AG09319 (cell line): ENCODE measurements at regions not wholly inside any gene's neighbourhood (a gene's known extent, or its start where the extent isn't known, plus 50 kb on each side); places are given as distances from the start of the nearest gene placed in this dataset.

Source experiments
- DNase-seq: peaks from one replicate; pipeline ENCODE4 v3.0.0-alpha.2; 2010; ENCODE audit warnings: low read depth; ENCODE audit errors: extremely low read depth
- TF ChIP-seq, protein P1 (sequence below): IDR thresholded peaks from 2 replicates; pipeline ENCODE4 v1.5.1; 2011; ENCODE audit warnings: low read depth, mild to moderate bottlenecking, inconsistent platforms, low read length, moderate library complexity

DNA sequence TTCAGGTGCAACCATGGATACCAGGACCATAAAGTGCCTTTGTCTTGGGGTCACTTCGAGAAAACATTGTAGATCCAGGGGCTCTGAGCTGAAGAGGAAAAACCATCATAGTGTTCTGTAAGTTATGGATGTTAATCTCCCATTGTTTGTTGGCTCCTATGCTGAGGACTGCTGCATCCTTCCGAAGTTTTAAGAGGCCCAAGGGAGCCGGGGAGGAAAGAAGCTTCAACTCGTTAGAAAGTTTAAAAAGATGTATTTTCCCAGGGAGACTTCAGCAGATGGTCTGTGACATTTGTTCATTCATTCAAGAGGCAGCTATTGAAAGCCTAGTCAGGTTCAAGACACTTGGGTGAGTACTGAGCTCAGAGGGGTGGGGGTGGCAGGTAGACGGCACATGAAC, 378.8 kb upstream of the TBX3 start:
- TF ChIP-seq, protein P1, sequence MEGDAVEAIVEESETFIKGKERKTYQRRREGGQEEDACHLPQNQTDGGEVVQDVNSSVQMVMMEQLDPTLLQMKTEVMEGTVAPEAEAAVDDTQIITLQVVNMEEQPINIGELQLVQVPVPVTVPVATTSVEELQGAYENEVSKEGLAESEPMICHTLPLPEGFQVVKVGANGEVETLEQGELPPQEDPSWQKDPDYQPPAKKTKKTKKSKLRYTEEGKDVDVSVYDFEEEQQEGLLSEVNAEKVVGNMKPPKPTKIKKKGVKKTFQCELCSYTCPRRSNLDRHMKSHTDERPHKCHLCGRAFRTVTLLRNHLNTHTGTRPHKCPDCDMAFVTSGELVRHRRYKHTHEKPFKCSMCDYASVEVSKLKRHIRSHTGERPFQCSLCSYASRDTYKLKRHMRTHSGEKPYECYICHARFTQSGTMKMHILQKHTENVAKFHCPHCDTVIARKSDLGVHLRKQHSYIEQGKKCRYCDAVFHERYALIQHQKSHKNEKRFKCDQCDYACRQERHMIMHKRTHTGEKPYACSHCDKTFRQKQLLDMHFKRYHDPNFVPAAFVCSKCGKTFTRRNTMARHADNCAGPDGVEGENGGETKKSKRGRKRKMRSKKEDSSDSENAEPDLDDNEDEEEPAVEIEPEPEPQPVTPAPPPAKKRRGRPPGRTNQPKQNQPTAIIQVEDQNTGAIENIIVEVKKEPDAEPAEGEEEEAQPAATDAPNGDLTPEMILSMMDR = no peak
- DNase-seq = no peak

DNA sequence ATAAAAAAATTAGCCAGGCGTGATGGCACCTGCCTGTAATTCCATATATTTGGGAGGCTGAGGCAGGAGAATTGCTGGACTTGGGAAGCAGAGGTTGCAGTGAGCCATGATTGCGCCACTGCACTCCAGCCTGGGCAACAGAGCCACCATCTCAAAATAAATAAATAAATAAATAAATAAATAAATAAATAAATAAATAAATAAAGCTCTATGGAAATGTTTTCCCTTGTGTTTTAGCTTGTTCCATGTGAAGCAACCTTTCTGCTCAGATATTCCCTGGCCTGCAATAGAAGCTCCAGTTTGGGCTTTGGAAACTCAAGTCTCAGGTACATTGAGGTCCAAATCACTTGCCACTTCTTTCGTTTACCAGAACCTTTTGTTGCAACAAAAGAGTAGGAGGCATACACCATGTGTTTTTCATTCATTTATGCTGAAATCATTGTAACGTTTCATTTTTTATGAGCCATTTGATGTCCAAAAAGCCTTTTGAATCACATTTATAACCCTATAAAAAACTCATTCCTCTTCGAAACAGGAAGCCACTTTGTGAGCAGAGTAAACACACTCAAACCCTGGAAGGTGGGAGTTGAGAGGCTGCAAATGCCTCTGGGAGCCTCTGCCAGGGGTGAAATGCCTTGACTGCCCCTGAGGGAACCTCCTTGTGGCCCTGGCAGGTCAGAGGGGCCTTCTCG, 376.6 kb upstream of the TBX3 start:
- no peak for DNase-seq
- TF ChIP-seq, protein P1 = no peak

DNA sequence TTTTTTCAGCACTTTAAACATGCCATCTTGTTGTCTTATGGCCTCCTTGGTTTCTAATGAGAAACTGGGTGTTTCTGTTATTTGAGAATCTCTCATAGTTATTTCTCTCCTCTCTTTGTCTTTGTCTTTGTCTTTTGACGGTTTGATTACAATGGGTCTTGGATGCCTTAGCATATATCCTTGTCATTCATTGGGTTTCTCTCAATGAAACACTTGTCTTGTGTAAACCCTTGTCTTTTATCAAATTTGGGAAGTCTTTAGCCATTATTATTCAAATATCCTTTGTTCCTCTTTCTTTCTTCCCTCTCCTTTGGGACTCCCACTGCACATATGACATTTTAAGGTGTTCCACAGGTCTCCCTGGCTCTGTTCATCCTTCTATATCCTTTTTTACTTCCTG, 373.5 kb upstream of the TBX3 start:
- TF ChIP-seq, protein P1 = no peak
- DNase-seq = no peak

DNA sequence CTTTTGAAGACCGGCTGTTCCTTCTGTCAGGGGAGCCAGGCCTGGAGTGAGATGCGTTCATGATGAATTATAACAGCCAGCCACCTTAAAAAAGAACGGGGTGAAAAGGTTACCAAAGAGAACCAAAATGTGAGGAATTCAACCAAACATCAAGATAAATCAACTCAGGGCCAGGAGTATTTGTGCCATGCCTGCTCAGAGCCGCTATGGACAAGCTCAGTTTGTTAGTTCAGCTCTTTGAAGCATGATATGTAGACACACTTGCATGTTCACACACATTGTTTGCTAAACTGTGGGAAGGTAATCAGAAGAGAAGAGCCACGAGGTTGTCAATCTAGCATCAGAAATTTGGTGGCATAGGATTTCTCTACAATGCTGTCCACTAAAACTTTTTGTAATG, 367.4 kb upstream of the TBX3 start:
- TF ChIP-seq, protein P1 = no peak
- DNase-seq = no peak

DNA sequence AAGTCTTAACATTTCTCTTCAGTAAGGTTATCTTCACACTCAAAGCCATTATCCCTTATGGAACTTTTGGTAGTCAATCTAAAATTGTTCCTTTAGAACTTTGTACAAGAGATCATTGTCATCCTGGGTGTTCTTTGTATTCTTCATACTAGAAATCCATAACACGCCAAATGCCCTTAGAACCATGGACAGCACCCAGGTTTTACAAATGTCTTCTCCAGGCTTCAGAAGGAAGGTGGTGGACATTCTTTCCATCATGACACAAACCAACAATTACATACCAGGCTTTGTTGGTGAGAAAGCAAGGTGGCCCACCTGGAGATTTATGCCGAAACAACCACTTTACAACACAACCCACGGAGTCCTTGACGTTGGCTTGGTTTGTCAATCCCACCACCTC, 365.6 kb upstream of the TBX3 start:
- DNase-seq = no peak
- TF ChIP-seq, protein P1 = no peak

DNA sequence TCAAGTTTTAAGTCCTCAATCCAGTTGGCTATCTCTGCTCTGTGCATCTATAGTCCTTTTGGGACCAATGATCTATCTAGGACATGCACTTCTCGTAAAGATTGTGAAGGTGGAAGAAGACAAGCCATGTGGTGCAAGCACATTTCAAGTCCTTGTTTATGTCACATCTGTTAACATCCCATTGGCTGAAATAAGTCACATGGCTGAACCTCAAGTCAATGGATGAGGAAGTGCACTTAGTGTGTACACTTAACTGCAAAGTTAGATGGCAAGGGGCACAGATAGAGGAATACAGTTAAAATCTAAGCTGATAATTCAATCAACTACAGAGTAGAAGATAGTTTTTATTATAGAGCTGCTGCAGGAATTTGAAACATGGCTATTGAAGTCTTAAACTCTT, 362.8 kb upstream of the TBX3 start:
- TF ChIP-seq, protein P1 = no peak
- DNase-seq = no peak

DNA sequence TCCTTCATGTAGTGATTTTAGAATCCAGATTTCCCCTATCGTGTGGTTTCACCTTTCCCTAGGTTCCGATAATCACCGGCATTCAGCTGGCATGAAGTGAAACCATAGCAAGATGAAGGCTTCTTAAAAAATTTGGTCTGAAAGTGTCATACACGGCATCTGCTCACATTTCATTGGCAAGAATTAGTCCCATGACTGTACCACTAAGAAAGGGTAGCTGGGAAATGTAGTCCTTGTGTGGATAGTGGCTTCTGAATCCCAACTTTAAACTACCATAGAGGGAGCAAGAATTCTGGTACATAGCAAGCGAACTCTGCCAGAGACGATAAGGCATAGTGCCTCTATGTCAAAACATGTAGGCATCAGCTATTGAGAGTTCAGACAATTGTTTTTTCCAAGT, 360.1 kb upstream of the TBX3 start:
- TF ChIP-seq, protein P1 = no peak

More for the DNA sequence above, 360.1 kb upstream of the TBX3 start:
- DNase-seq = no peak
